ENCODE measurements at regions not wholly inside any gene's neighbourhood (a gene's known extent, or its start where the extent isn't known, plus 50 kb on each side); places are given as distances from the start of the nearest gene placed in this dataset.
"Not testable (repeated sequence)": the region's sequence is repeated elsewhere in the genome, so short reads cannot be mapped to it uniquely, and the experiment has no call there.

DNA sequence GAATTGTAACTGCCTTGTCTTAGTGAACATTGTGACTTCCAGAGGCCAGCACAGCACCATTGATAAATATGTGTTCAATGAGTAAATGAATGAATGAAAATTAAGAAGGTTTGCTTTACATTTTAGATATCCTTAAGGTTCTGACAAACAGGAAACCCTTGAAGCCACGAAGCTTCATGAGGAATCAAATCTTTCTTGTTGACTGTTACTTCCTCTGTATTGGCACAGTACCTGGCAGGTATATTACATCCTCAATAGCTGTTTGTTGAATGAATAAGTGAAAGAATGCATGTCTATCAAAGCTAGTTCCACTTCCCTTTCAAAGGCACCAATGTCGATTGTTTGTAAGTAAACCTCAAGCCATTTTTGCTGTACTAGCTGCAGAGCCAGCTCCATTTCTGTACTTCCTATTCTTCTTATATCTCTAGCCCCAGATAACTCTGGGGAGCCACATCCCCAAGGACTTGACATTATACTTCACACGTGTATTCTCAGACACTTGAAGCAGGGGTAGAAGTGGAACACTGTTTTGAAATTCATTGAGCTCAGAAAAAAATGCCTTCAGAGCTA, 140.3 kb upstream of the RAG2 start:
- DNase-seq (ENCODE audit: low read depth, low spot score), result no peak

DNA sequence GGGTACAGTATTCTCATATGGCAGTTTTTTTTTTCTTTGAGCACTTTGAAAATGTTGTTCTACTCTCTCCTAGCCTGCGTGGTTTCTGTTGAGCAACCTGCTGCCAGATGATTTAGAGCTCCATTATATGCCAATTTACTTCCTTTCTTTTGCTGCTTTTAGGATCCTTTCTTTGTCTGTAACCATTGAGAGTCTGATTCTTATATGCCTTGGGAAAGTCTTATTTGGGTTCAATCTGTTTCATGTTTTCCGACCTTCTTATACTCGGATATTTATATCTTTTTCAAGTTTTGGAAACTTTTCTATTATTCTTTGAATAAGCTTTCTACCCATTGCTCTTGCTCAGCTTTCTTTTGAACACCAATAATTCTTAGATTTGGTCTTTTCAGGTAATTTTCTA, 138.1 kb upstream of the RAG2 start:
- no peak for DNase-seq (ENCODE audit: low read depth, low spot score)

DNA sequence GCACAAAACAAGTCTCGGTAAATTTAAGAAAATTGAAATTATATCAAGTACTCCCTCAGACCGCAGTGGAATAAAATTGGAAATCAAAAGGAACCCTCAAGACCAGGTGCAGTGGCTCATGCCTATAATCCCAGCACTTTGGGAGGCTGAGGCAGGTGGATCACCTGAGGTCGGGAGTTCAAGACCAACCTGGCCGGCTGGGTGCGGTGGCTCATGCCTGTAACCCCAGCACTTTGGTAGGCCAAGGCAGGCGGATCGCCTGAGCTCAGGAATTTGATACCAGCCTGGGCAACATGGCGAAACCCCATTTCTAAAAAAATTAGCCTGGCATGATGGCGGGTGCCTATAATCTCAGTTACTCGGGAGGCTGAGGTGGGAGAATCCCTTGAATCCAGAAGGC, 135.7 kb upstream of the RAG2 start:
- not testable (repeated sequence) for DNase-seq (ENCODE audit: low read depth, low spot score)

DNA sequence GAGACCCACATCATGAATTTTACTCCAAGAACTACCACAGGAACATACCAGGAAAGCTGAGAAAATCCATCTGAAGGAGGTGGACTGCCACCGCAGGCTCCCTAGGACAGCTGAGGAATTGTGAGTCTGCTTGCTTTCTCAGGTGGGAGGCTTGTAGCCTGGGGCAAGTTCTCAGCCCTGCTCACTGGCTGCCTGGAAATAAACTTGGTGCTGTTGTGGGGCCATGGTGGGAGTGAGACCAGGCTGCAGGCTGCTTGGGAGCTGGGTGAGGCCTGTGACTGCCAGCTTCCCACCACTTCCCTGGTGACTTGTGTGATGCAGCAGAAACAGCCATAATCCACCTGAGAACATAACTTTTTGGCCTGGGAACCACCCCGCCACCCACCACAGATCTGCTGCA, 132.7 kb upstream of the RAG2 start:
- no peak for DNase-seq (ENCODE audit: low read depth, low spot score)

DNA sequence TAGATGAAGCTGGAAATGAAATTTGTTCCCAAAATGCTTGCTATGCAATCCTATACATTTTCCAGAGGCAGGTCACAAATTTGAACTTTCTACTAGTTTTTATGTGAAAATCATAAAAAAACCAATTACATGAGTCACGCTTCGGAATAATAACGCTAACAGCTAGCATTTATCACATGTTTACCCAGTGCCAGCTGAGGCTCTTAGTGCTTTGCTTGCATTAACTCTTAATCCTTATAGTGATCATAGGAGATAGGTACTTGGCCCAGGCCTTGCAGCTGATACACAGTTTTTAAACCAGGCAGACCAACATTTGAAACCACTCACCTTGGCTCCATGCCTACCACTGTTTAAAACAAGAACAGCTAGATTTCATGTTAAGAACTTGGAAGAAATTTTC, 131.8 kb upstream of the RAG2 start:
- no peak for DNase-seq (ENCODE audit: low read depth, low spot score)

DNA sequence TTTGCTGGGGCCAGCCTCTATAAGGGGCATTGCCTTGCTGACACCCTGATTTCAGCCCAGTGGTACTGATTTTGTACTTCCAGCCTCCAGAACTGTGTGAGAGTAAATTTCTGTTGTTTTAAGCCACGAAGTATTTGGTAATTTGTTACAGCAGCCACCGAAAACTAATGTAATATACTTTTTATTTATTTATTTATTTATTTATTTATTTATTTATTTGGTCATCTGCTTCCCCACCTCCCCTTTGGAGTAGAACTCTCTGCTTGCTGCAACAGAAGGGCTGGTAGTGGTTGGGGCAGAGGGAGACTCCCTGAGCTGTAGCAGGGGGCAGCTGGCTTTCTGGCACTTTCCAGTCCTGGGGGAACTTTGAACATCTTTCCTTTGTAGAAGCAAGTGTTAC, 128.4 kb upstream of the RAG2 start:
- no peak for DNase-seq (ENCODE audit: low read depth, low spot score)

GRCh38 chr11:36724742-36725385, 126.8 kb upstream of the RAG2 start:
- no peak for DNase-seq (ENCODE audit: low read depth, low spot score)

- no peak for DNase-seq (ENCODE audit: low read depth, low spot score)
These were observed 124.4 kb upstream of the RAG2 start for GRCh38 chr11:36722421-36722820.

GRCh38 chr11:36719358-36720107, 121.5 kb upstream of the RAG2 start:
- DNase-seq (ENCODE audit: low read depth, low spot score), result no peak

GRCh38 chr11:36718451-36718850, 120.4 kb upstream of the RAG2 start:
- no peak for DNase-seq (ENCODE audit: low read depth, low spot score)

DNA sequence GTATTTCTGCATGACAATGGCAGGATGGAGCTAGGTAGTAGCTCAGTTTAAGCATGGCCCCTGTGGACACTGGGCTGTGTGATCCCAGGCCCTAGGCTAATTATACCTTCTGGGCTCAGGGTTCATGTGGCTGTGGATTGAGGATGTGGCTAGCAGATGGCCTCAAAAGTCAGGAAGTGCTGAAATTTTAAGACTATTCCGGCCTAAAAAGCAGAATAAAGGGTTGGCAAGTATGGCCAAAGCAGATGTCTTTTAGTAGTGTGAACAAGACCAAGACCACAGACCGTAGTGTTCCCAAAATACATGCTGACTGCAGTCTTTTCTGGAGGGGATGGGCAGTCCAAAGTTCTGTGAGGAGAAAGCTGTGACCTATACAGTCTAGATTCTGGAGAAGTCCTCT, 115.7 kb upstream of the RAG2 start:
- DNase-seq (ENCODE audit: low read depth, low spot score), result no peak

DNA sequence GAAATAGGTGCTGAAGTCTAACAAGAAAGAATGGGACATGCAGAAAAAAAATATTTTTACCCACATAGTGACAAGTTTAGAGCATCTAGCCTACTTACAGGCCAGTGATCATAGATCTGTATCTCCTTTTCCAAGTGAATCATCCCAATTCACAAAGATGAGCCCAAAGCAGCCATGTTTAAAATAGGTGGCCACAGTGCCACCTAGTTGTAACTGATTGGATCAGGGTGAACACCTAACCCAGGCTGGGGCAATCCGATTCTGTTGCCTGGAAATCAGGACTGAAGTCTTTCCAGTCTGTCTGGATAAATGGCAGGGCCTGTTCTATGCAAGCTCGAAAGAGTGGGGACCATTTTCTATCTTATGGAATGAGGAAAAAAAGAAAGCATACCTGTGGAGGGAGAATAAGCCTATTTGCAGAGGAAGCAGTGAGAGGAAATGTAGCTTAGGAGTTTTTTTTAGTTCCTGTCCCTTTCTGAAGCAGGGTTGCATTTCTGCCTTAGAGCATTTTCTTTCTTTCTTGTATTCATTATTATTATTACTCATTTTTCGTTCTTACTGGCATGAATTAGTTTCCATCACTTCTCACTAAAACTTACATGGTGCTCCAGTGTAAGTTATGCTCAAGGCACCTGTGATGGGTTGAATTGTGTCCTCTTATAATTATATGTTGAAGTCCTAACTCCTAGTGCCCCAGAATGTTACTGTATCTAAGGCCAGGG, 113.2 kb upstream of the RAG2 start:
- DNase-seq (ENCODE audit: low read depth, low spot score), result no peak

All from iPS DF 19.7 (cell line).